ENCODE measurements at regions not wholly inside any gene's neighbourhood (a gene's known extent, or its start where the extent isn't known, plus 50 kb on each side); places are given as distances from the start of the nearest gene placed in this dataset.

- Mint-ChIP-seq H3K4me3 (ENCODE audit: unreplicated experiment) (no peak overlapping the region), H3K4me1 (ENCODE audit: low read depth) (no peaks in the 10 kb centered on the region), H3K27me3 (ENCODE audit: low read depth) (peaks cover 12% of the 10 kb centered on the region), H3K9me3 (ENCODE audit: low read depth) (peaks cover 13% of the 10 kb centered on the region), H3K36me3 (ENCODE audit: low read depth) (peaks cover 6% of the 10 kb centered on the region), H3K27ac (ENCODE audit: unreplicated experiment) (no peak overlapping the region)
- TF ChIP-seq CTCF (IDR thresholded peaks at IDR 0.05) = no peak
- DNase-seq (ENCODE audit: low spot score) = no peak
Measured at GRCh38 chr7:116128139-116128538, 82.2 kb upstream of the TES start.

- Mint-ChIP-seq H3K9me3 (ENCODE audit: low read depth) (no peaks in the 10 kb centered on the region), H3K27ac (ENCODE audit: unreplicated experiment) (no peak overlapping the region), H3K4me3 (ENCODE audit: unreplicated experiment) (no peak overlapping the region), H3K36me3 (ENCODE audit: low read depth) (no peaks in the 10 kb centered on the region), H3K27me3 (ENCODE audit: low read depth) (no peaks in the 10 kb centered on the region), H3K4me1 (ENCODE audit: low read depth) (peaks cover 14% of the 10 kb centered on the region)
- DNase-seq (ENCODE audit: low spot score) = no peak
- no peak for TF ChIP-seq CTCF (IDR thresholded peaks at IDR 0.05)
Measured at GRCh38 chr7:116135306-116135705, 75.0 kb upstream of the TES start.

GRCh38 chr7:116138202-116138801 lies 72.0 kb upstream of the TES start:
- Mint-ChIP-seq H3K4me1 (ENCODE audit: low read depth) (peaks cover 14% of the 10 kb centered on the region), H3K36me3 (ENCODE audit: low read depth) (no peaks in the 10 kb centered on the region), H3K4me3 (ENCODE audit: unreplicated experiment) (no peak overlapping the region), H3K27ac (ENCODE audit: unreplicated experiment) (no peak overlapping the region), H3K27me3 (ENCODE audit: low read depth) (no peaks in the 10 kb centered on the region), H3K9me3 (ENCODE audit: low read depth) (no peaks in the 10 kb centered on the region)
- TF ChIP-seq CTCF (IDR thresholded peaks at IDR 0.05) = peak; percentile 93
- no peak for DNase-seq (ENCODE audit: low spot score)

GRCh38 chr7:116139007-116139406 lies 71.3 kb upstream of the TES start:
- Mint-ChIP-seq H3K4me1 (ENCODE audit: low read depth) (peaks cover 14% of the 10 kb centered on the region), H3K27me3 (ENCODE audit: low read depth) (no peaks in the 10 kb centered on the region), H3K9me3 (ENCODE audit: low read depth) (no peaks in the 10 kb centered on the region), H3K27ac (ENCODE audit: unreplicated experiment) (no peak overlapping the region), H3K4me3 (ENCODE audit: unreplicated experiment) (no peak overlapping the region), H3K36me3 (ENCODE audit: low read depth) (no peaks in the 10 kb centered on the region)
- no peak for TF ChIP-seq CTCF (IDR thresholded peaks at IDR 0.05)
- DNase-seq (ENCODE audit: low spot score) = no peak

- Mint-ChIP-seq H3K27ac (ENCODE audit: unreplicated experiment) (no peak overlapping the region), H3K4me3 (ENCODE audit: unreplicated experiment) (no peak overlapping the region), H3K4me1 (ENCODE audit: low read depth) (peaks cover 14% of the 10 kb centered on the region), H3K36me3 (ENCODE audit: low read depth) (no peaks in the 10 kb centered on the region), H3K9me3 (ENCODE audit: low read depth) (no peaks in the 10 kb centered on the region), H3K27me3 (ENCODE audit: low read depth) (no peaks in the 10 kb centered on the region)
- no peak for TF ChIP-seq CTCF (IDR thresholded peaks at IDR 0.05)
- no peak for DNase-seq (ENCODE audit: low spot score)
Measured at GRCh38 chr7:116139807-116140206, 70.5 kb upstream of the TES start.

All from chondrocyte (in vitro differentiated cells).